IPS DF 6.9 (cell line): ENCODE measurements at regions not wholly inside any gene's neighbourhood (a gene's known extent, or its start where the extent isn't known, plus 50 kb on each side); places are given as distances from the start of the nearest gene placed in this dataset.

ENCODE experiments used
- DNase-seq: peaks from one replicate; pipeline ENCODE4 v3.0.0-alpha.2; 2013; ENCODE audit warnings: low read depth, low spot score
- H3K27ac ChIP-seq: one replicate; pipeline ENCODE4 v1.5.1; 2013; ENCODE audit warnings: low read length, control low read depth
- H3K27me3 ChIP-seq: 2 replicates; pipeline ENCODE4 v1.6.1; 2013; ENCODE audit warnings: mild to moderate bottlenecking, low read length; ENCODE audit not compliant: control insufficient read depth, insufficient read depth
- H3K36me3 ChIP-seq: 2 replicates; pipeline ENCODE4 v1.6.1; 2013; ENCODE audit warnings: low read length; ENCODE audit not compliant: control insufficient read depth, insufficient read depth
- H3K4me1 ChIP-seq: 2 replicates; pipeline ENCODE4 v1.6.1; 2013; ENCODE audit warnings: low read length; ENCODE audit not compliant: control insufficient read depth, insufficient read depth
- H3K4me3 ChIP-seq: 2 replicates; pipeline ENCODE4 v1.5.1; 2013; ENCODE audit warnings: mild to moderate bottlenecking, low read length
- H3K9me3 ChIP-seq: 2 replicates; pipeline ENCODE4 v1.6.1; 2013; ENCODE audit warnings: low read length, inconsistent platforms; ENCODE audit not compliant: control insufficient read depth, insufficient read depth
- WGBS: extraction: QIAGEN DNeasy Blood & Tissue Kit; methylation state at CpG from one replicate; pipeline ENCODE4 v1.1.7; 2013; ENCODE audit warnings: mixed read lengths, missing lambda C conversion rate; ENCODE audit not compliant: insufficient read length, insufficient coverage; 5-methylcytosine and 5-hydroxymethylcytosine counted together

DNA sequence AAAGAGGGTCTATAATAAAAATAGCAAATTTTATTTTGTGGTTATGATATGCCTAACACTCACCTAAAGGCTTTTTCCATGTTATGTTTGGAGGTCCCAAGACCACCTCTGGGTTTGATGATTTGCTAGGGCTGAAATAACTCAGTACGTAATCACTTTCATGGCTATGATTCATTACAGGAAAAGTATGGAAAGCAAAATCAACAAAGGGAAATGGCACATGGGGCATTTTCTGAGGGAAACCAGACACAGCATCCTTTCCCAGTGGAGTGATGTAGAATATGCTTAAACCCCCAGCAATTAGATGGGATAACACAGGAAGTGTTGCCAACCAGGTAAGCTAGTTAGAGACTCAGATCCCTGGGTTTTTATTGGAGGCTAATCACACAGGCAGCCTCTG is 701.6 kb upstream of the CBLB start:
- H3K4me3 ChIP-seq = no peak overlapping the region
- no peaks in the 10 kb centered on the region for H3K27me3 ChIP-seq
- no peaks in the 10 kb centered on the region for H3K36me3 ChIP-seq
- H3K27ac ChIP-seq = no peak overlapping the region
- WGBS = no CpG with 5 or more reads among the region's 1 CpG
- H3K4me1 ChIP-seq = no peaks in the 10 kb centered on the region
- H3K9me3 ChIP-seq = no peaks in the 10 kb centered on the region
- DNase-seq = no peak

DNA sequence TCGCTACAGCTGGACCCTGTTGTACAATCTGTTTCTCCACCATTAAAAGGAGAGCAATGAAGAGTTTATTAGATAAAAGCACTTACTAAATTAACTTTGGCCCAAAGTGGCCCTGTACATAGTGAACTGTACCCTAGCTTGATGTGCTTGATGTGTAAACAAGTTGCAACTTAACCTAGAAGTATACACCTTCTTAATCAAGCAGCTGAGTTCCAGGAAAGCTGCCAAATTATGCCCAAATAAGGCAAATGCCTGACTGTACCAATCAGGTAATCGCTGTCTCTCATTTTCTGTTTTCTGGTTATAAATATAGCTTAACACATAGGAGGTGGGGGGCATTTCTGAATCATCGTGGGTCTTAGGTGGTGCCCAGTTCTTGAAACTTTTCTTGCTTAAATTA is 704.8 kb upstream of the CBLB start:
- Histone ChIP-seq H3K4me3 (no peak overlapping the region), H3K9me3 (no peaks in the 10 kb centered on the region), H3K4me1 (no peaks in the 10 kb centered on the region), H3K36me3 (no peaks in the 10 kb centered on the region), H3K27ac (no peak overlapping the region), H3K27me3 (no peaks in the 10 kb centered on the region)
- no CpG with 5 or more reads among the region's 3 CpGs for WGBS
- no peak for DNase-seq

DNA sequence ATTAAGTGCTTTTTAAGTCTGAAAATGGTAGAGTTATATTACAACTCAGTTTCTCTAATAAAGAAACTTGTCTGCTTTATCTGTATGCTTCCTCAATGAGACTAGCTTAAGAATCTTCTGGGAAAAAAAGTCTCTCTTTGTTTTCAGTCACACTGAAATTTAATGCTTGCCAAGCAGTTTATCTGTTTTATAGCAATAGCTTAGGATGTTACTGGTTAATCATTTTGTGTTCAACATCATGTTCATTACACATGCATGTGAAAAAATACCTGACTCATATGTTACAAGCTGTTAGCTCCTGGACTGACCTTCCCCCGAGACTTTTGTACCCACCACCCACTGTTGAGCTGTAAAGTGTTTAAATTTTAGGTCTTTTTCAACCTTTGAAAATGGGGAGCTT is 706.2 kb upstream of the CBLB start:
- WGBS = no CpG with 5 or more reads among the region's 1 CpG
- H3K4me1 ChIP-seq = no peaks in the 10 kb centered on the region
- H3K27me3 ChIP-seq = no peaks in the 10 kb centered on the region
- H3K36me3 ChIP-seq = no peaks in the 10 kb centered on the region
- H3K4me3 ChIP-seq = no peak overlapping the region
- no peak for DNase-seq
- H3K27ac ChIP-seq = no peak overlapping the region
- no peaks in the 10 kb centered on the region for H3K9me3 ChIP-seq

DNA sequence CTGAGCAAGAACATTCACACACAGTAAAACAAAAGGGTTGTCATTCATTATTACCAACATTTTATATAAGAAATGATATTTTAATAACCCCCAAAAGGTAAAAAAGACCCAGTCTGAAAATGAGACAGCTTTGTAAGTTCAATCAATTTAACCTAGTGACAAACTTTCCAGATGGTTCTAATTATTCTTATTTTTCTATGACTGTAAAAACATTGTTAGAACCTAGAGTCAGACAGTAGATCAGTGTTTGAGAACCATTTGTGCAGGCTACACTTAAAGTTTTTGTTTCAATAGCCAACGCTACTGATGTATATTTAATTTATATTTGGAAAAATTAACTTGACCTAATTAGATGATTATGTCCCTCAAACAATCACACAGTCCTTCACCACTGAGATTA is 708.4 kb upstream of the CBLB start:
- Histone ChIP-seq H3K36me3 (no peaks in the 10 kb centered on the region), H3K9me3 (no peaks in the 10 kb centered on the region), H3K4me3 (no peak overlapping the region), H3K4me1 (no peaks in the 10 kb centered on the region), H3K27ac (no peak overlapping the region), H3K27me3 (no peaks in the 10 kb centered on the region)
- DNase-seq = no peak
- WGBS = no CpG with 5 or more reads among the region's 1 CpG

DNA sequence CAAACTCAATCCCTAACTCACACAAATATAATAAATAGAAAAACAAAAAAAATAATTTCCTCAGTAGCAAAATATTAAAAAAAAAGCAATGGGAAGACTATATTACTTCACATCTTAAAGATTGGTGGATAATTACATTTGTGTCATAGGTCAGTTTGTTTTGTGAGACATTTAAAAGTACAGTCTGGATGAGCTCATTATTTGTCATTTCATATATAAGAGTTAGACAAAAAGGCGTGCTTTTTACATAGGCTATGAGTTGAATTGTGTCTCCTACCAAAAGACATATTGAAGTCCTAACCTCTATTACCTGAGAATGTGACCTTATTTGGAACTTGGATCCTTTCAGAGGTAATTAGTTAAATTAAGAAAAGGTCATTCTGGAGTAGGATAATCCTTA is 710.1 kb upstream of the CBLB start:
- no peak for DNase-seq
- Histone ChIP-seq H3K27me3 (no peaks in the 10 kb centered on the region), H3K4me1 (no peaks in the 10 kb centered on the region), H3K27ac (no peak overlapping the region), H3K9me3 (no peaks in the 10 kb centered on the region), H3K4me3 (no peak overlapping the region), H3K36me3 (no peaks in the 10 kb centered on the region)
- WGBS = no CpG with 5 or more reads among the region's 1 CpG

DNA sequence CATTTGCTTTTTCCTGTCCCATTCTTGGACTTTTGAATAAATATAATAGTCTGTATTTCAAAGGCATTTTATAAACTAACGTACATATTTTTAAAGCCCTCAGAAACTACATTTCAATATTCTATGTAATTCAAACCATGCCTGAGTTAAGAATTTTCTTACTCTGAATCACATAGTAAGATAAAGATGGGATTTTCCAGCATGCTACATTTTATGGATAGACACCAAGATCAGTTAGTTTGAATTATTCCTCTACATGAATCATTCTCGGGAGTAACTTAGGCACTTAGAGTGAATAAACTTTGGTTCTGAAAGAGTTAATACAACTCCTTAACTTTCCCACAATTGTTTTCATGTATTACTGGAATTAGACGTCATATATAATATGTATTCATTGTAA is 713.3 kb upstream of the CBLB start:
- Histone ChIP-seq H3K9me3 (no peaks in the 10 kb centered on the region), H3K4me3 (no peak overlapping the region), H3K27me3 (no peaks in the 10 kb centered on the region), H3K4me1 (no peaks in the 10 kb centered on the region), H3K27ac (no peak overlapping the region), H3K36me3 (no peaks in the 10 kb centered on the region)
- DNase-seq = no peak
- WGBS = no CpG with 5 or more reads among the region's 3 CpGs

DNA sequence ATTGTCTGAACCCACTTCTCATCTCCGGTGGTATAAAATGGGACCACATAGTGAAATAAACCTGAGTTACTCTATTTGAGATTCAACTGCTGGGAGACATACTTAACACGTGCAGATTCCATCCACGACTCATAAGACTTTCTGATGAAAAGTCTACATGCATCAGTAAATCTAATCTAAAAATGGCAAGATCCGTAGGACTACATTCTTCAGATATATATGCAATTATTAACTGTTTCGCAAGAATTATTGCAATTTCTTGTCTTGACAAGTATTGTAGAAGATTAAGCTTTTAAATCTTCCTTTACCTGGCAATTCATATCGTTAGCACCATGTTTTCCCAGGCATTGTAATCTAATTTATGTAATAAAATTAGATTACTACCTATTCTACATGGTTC is 718.7 kb upstream of the CBLB start:
- WGBS = no CpG with 5 or more reads among the region's 6 CpGs
- no peak overlapping the region for H3K27ac ChIP-seq
- no peaks in the 10 kb centered on the region for H3K36me3 ChIP-seq
- DNase-seq = no peak
- H3K4me3 ChIP-seq = no peak overlapping the region
- H3K9me3 ChIP-seq = no peaks in the 10 kb centered on the region
- H3K4me1 ChIP-seq = no peaks in the 10 kb centered on the region
- no peaks in the 10 kb centered on the region for H3K27me3 ChIP-seq

DNA sequence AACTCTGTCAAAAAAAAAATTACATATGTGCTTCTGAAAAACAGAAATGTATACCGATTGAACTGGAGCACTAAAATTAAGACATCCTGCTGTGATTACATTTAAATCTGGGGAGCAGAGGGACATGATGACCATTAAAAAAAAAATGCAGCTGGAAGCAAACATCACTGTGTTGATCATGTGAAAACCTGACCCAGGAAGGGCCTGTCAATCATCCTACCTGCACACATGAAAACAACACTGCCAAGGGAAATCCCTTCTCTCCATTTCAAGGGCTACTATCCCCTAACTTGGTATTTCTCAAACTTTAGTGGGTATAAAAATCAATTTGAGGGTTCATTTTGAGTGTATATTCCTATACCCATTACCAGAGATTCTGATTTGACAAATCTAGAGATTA is 719.9 kb upstream of the CBLB start:
- no peak overlapping the region for H3K4me3 ChIP-seq
- H3K9me3 ChIP-seq = no peaks in the 10 kb centered on the region
- no peak overlapping the region for H3K27ac ChIP-seq
- H3K27me3 ChIP-seq = no peaks in the 10 kb centered on the region
- no peaks in the 10 kb centered on the region for H3K36me3 ChIP-seq
- no peak for DNase-seq
- no peaks in the 10 kb centered on the region for H3K4me1 ChIP-seq
- WGBS = no CpG with 5 or more reads among the region's 1 CpG

DNA sequence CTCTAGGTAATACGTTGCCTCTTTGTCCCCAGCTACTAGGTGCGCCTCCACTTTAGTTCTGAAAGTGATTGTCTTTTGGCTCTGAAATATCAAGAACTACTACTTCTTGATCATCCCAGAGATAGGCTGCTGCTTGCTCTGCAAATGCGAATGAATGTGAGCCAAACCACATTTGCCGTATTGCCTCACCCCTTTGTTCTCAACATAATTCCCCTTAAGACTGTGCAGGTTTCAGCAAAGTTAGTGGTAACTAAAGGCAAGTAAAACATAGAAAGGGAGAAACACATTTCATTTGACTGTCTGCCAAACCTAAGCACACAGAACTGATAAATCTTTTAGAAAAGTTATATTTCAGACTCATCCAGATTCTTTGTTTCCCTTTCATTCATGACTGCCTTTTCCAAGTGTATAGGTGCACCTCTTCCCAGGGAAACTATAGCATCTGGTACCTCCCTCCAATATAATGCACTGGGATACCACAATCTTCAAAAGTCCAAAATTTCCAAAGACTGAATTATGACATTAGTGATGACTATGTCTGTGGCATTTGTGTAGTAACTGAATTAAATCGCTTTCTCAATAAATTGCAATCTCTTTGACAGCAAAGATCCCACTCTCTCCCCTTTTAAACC is 720.6 kb upstream of the CBLB start:
- no peak overlapping the region for H3K4me3 ChIP-seq
- H3K27ac ChIP-seq = no peak overlapping the region
- no peaks in the 10 kb centered on the region for H3K36me3 ChIP-seq
- no peaks in the 10 kb centered on the region for H3K4me1 ChIP-seq
- WGBS = no CpG with 5 or more reads among the region's 5 CpGs
- no peaks in the 10 kb centered on the region for H3K27me3 ChIP-seq
- no peak for DNase-seq
- no peaks in the 10 kb centered on the region for H3K9me3 ChIP-seq

DNA sequence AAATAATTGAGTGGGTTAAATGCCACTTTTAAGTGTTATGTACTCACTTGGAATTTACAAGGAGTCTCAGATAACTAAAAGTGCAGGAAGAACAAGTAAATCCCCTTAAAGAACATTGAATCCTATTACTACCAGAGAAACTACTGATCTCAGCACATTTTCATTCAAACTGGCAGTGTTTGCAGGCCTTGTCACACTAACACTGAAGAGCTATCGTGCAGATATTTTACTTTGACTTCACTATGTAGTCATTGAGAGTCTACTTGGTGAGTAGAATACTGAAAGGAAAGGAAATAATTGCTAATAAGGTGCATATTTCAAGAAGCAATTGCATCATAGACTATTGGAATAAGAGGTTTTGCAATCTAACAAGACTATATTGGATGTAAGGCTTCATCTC is 721.4 kb upstream of the CBLB start:
- no peaks in the 10 kb centered on the region for H3K4me1 ChIP-seq
- H3K36me3 ChIP-seq = no peaks in the 10 kb centered on the region
- no peaks in the 10 kb centered on the region for H3K27me3 ChIP-seq
- H3K27ac ChIP-seq = no peak overlapping the region
- DNase-seq = no peak
- WGBS = no CpG with 5 or more reads among the region's 1 CpG
- H3K9me3 ChIP-seq = no peaks in the 10 kb centered on the region
- H3K4me3 ChIP-seq = no peak overlapping the region

DNA sequence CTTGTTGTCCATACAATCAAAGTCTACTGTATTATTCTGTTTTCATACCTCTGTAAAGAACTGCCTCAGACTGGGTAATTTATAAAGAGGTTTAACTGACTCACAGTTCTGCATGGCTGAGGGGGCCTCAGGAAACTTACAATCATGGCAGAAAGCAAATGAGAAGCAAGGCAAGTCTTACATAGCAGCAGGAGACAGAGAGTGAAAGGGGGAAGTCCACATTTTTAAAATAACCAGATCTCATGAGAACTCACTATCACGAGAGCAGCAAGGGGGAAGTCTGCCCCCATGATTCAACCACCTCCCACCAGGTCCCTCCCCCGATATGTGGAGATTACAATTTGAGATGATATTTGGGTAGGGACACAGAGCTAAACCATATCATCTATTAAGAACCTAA is 724.6 kb upstream of the CBLB start:
- no CpG with 5 or more reads among the region's 2 CpGs for WGBS
- no peaks in the 10 kb centered on the region for H3K4me1 ChIP-seq
- no peaks in the 10 kb centered on the region for H3K27me3 ChIP-seq
- no peak for DNase-seq
- no peak overlapping the region for H3K4me3 ChIP-seq
- no peak overlapping the region for H3K27ac ChIP-seq
- no peaks in the 10 kb centered on the region for H3K9me3 ChIP-seq
- H3K36me3 ChIP-seq = no peaks in the 10 kb centered on the region
